C4-2B (cell line): ENCODE measurements at regions not wholly inside any gene's neighbourhood (a gene's known extent, or its start where the extent isn't known, plus 50 kb on each side); places are given as distances from the start of the nearest gene placed in this dataset.

ENCODE experiments used
- ZFX ChIP-seq: fragments of 450-650 bp; IDR thresholded peaks from 2 replicates; pipeline ENCODE4 v1.6.1; 2017
- TF ChIP-seq, protein P1 (sequence below): fragments of 450-650 bp; conservative IDR thresholded peaks from 2 replicates; pipeline ENCODE4 v1.5.1; 2017; ENCODE audit warnings: mild to moderate bottlenecking

DNA sequence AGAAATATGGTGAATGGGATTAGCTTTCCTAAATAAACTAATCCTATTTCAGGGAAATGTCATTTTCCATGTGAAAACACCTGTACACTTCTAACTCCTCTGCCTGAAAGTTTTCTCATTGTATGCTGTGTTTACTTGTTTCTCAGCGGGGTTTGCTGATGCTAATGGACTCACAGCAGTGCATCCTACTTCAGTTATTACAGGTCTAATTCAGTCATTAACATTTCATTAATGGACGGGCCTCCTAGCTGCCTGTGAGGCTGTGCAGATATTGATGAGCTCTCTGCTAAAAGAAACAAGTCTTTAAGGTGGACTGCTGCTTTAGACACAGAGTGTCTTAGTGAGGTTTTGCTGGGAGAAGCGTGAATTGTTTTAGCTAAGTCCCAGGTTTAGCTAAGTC is 1342.0 kb upstream of the ZEB2 start:
- TF ChIP-seq, protein P1, sequence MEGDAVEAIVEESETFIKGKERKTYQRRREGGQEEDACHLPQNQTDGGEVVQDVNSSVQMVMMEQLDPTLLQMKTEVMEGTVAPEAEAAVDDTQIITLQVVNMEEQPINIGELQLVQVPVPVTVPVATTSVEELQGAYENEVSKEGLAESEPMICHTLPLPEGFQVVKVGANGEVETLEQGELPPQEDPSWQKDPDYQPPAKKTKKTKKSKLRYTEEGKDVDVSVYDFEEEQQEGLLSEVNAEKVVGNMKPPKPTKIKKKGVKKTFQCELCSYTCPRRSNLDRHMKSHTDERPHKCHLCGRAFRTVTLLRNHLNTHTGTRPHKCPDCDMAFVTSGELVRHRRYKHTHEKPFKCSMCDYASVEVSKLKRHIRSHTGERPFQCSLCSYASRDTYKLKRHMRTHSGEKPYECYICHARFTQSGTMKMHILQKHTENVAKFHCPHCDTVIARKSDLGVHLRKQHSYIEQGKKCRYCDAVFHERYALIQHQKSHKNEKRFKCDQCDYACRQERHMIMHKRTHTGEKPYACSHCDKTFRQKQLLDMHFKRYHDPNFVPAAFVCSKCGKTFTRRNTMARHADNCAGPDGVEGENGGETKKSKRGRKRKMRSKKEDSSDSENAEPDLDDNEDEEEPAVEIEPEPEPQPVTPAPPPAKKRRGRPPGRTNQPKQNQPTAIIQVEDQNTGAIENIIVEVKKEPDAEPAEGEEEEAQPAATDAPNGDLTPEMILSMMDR, result no peak
- no peak for TF ChIP-seq ZFX
